Tibial nerve (tissue), 4 donors: ENCODE measurements at regions not wholly inside any gene's neighbourhood (a gene's known extent, or its start where the extent isn't known, plus 50 kb on each side); places are given as distances from the start of the nearest gene placed in this dataset.

Experiments
- EP300 ChIP-seq, 2 donors: sonication (generic); formaldehyde crosslinking; IDR thresholded peaks; one replicate each; pipeline ENCODE4 v1.6.1; 2017; ENCODE audit warnings: antibody characterized with exemption in 2 of 2, mild to moderate bottlenecking in 1 of 2
- TF ChIP-seq, protein P1 (sequence below), 5 experiments: fragments of 200-600 bp in 3 of 5; fragments of 450-650 bp in 2 of 5; sonication (generic) in 3 of 5; IDR thresholded peaks; one replicate each; pipeline ENCODE4 v1.5.1; 2016 to 2019; ENCODE audit warnings: antibody characterized with exemption in 5 of 5, mild to moderate bottlenecking in 3 of 5, moderate library complexity in 2 of 5

DNA sequence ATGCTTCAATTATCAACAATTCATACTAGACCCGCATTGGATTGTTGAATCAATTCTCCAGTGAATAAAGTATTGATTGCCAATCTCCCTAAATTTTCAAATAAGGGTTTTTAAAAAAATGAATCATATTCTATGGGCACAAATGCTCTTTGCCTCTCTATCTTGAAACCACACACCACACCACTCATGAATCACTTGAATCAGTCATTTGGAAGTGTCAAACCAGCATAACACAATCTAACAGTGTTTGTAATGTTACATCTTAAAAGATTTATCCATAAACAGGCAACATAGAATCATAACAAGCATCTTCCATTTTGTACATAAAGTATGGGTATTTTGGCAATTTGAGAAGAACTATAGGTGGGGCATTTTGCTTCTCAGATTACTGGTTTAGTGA lies 219.5 kb upstream of the MIR17HG start:
- TF ChIP-seq, protein P1, sequence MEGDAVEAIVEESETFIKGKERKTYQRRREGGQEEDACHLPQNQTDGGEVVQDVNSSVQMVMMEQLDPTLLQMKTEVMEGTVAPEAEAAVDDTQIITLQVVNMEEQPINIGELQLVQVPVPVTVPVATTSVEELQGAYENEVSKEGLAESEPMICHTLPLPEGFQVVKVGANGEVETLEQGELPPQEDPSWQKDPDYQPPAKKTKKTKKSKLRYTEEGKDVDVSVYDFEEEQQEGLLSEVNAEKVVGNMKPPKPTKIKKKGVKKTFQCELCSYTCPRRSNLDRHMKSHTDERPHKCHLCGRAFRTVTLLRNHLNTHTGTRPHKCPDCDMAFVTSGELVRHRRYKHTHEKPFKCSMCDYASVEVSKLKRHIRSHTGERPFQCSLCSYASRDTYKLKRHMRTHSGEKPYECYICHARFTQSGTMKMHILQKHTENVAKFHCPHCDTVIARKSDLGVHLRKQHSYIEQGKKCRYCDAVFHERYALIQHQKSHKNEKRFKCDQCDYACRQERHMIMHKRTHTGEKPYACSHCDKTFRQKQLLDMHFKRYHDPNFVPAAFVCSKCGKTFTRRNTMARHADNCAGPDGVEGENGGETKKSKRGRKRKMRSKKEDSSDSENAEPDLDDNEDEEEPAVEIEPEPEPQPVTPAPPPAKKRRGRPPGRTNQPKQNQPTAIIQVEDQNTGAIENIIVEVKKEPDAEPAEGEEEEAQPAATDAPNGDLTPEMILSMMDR (IDR thresholded peaks at IDR 0.05): no peak
- TF ChIP-seq EP300 (IDR thresholded peaks at IDR 0.05): no peak
